Neuronal stem cell (in vitro differentiated cells): ENCODE measurements at regions not wholly inside any gene's neighbourhood (a gene's known extent, or its start where the extent isn't known, plus 50 kb on each side); places are given as distances from the start of the nearest gene placed in this dataset.

Source experiments
- DNase-seq: peaks from one replicate; pipeline ENCODE4 v3.0.0-alpha.2; 2013; ENCODE audit warnings: low spot score
- H2AFZ ChIP-seq: one replicate; pipeline ENCODE4 v1.6.1; 2013; ENCODE audit warnings: mild to moderate bottlenecking, low read length, inconsistent platforms
- H2AK5ac ChIP-seq: 2 replicates; pipeline ENCODE4 v1.6.1; 2013; ENCODE audit warnings: low read depth, mild to moderate bottlenecking, inconsistent platforms, low read length, moderate library complexity, mixed read lengths
- H2BK120ac ChIP-seq: 2 replicates; pipeline ENCODE4 v1.6.1; 2013; ENCODE audit warnings: low read depth, mild to moderate bottlenecking, inconsistent platforms, low read length, moderate library complexity, mixed read lengths
- H2BK12ac ChIP-seq: one replicate; pipeline ENCODE4 v1.6.1; 2013; ENCODE audit warnings: low read length, inconsistent platforms
- H2BK15ac ChIP-seq: 2 replicates; pipeline ENCODE4 v1.6.1; 2013; ENCODE audit warnings: mild to moderate bottlenecking, low read length, inconsistent platforms, mixed read lengths
- H2BK5ac ChIP-seq: one replicate; pipeline ENCODE4 v1.6.1; 2013; ENCODE audit warnings: inconsistent platforms, mild to moderate bottlenecking, low read length, moderate library complexity
- H3K14ac ChIP-seq: one replicate; pipeline ENCODE4 v1.6.1; 2013; ENCODE audit warnings: low read length, inconsistent platforms
- H3K18ac ChIP-seq: 2 replicates; pipeline ENCODE4 v1.6.1; 2013; ENCODE audit warnings: low read length, inconsistent platforms
- H3K23ac ChIP-seq: 2 replicates; pipeline ENCODE4 v1.6.1; 2013; ENCODE audit warnings: low read depth, mild to moderate bottlenecking, mixed read lengths, low read length, inconsistent platforms; ENCODE audit not compliant: poor library complexity
- H3K27ac ChIP-seq: replicated peaks from 3 replicates; pipeline ENCODE4 v1.5.1; 2013; ENCODE audit warnings: low read length, inconsistent platforms
- H3K27me3 ChIP-seq, 3 experiments: 2 replicates each; pipeline ENCODE4 v1.6.1; 2013; ENCODE audit warnings: low read length in 3 of 3, mild to moderate bottlenecking in 2 of 3, inconsistent platforms in 1 of 3, low read depth in 1 of 3, mixed read lengths in 1 of 3, moderate library complexity in 1 of 3; ENCODE audit not compliant: control insufficient read depth in 3 of 3, insufficient read depth in 3 of 3
- H3K36me3 ChIP-seq, 2 donors: replicated peaks in 1 of 2; 2 replicates each; pipeline ENCODE4 v1.6.1; 2013; ENCODE audit warnings: low read length in 2 of 2; ENCODE audit not compliant: control insufficient read depth in 2 of 2, insufficient read depth in 2 of 2
- H3K4ac ChIP-seq: 2 replicates; pipeline ENCODE4 v1.6.1; 2013; ENCODE audit warnings: inconsistent platforms, mild to moderate bottlenecking, low read length, moderate library complexity
- H3K4me1 ChIP-seq, 2 donors: 1 replicate in 1 of 2; 2 replicates in 1 of 2; pipeline ENCODE4 v1.6.1; 2013; ENCODE audit warnings: low read length in 2 of 2, low read depth in 1 of 2; ENCODE audit not compliant: control insufficient read depth in 2 of 2, insufficient read depth in 1 of 2
- H3K4me2 ChIP-seq: one replicate; pipeline ENCODE4 v1.6.1; 2013; ENCODE audit warnings: mild to moderate bottlenecking, low read length, inconsistent platforms; ENCODE audit not compliant: insufficient read depth, poor library complexity, severe bottlenecking
- H3K4me3 ChIP-seq, 2 donors: 2 replicates each; pipeline ENCODE4 v1.5.1; 2013; ENCODE audit warnings: low read length in 2 of 2, mild to moderate bottlenecking in 2 of 2, inconsistent platforms in 1 of 2, moderate library complexity in 1 of 2
- H3K79me1 ChIP-seq: one replicate; pipeline ENCODE4 v1.6.1; 2013; ENCODE audit warnings: low read depth, mild to moderate bottlenecking, inconsistent platforms, low read length, moderate library complexity
- H3K9ac ChIP-seq: one replicate; pipeline ENCODE4 v1.6.1; 2013; ENCODE audit warnings: mild to moderate bottlenecking, low read depth, low read length, inconsistent platforms; ENCODE audit not compliant: poor library complexity
- H3K9me3 ChIP-seq, 2 donors: replicated peaks in 1 of 2; 2 replicates each; pipeline versions ENCODE3 to v1.6.1; 2013; ENCODE audit warnings: low read length in 2 of 2, mild to moderate bottlenecking in 2 of 2, inconsistent platforms in 1 of 2, low read depth in 1 of 2, mixed read lengths in 1 of 2, moderate library complexity in 1 of 2; ENCODE audit not compliant: control insufficient read depth in 2 of 2, insufficient read depth in 1 of 2
- H4K8ac ChIP-seq: one replicate; pipeline ENCODE4 v1.6.1; 2013; ENCODE audit warnings: low read depth, mild to moderate bottlenecking, inconsistent platforms, low read length, moderate library complexity
- H4K91ac ChIP-seq: one replicate; pipeline ENCODE4 v1.6.1; 2013; ENCODE audit warnings: low read length, low read depth, mild to moderate bottlenecking, inconsistent platforms; ENCODE audit not compliant: poor library complexity
- WGBS, 2 donors: extraction: QIAGEN DNeasy Blood & Tissue Kit; methylation state at CpG; one replicate each; pipeline ENCODE4 v1.1.7; 2013; ENCODE audit warnings: missing lambda C conversion rate in 2 of 2, mixed read lengths in 1 of 2; ENCODE audit not compliant: insufficient read length in 2 of 2, insufficient replicate concordance in 1 of 2; ENCODE audit errors: extremely low coverage in 2 of 2; 5-methylcytosine and 5-hydroxymethylcytosine counted together

- H3K36me3 ChIP-seq = no peaks in the 10 kb centered on the region
Observed at GRCh38 chr12:88361493-88361892, 218.8 kb downstream of the KITLG start.

DNA sequence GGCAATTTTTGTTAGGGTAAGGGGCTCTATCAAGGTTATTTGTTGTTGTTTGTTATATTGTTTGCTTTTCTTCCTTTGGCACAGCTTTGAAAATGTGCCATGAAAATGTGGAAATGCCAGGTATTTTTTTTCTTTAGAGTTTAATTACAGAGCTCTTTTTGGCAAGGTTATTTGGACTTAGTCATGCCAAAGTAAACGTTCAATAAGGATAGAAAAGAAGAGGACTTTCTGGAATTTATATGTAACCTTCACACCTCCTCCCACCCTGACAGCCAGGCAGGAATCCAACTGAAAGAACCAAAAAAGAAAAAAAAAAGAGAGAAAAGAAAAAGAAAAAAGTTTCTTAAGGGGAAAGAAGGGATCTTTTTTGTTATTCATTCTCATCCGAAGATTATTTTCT is 217.8 kb downstream of the KITLG start:
- DNase-seq = no peak
- H2BK12ac ChIP-seq = no peak overlapping the region
- H2BK5ac ChIP-seq = no peak overlapping the region
- H3K79me1 ChIP-seq = no peaks in the 10 kb centered on the region
- H3K27ac ChIP-seq = no peak overlapping the region
- peak overlapping the region; percentile 28 for H2AFZ ChIP-seq
- no peak overlapping the region for H3K4me2 ChIP-seq
- H3K4me1 ChIP-seq = peaks cover 0 to 7% of the 10 kb centered on the region in 2 donors
- no peak overlapping the region for H2BK120ac ChIP-seq
- no peak overlapping the region for H3K4me3 ChIP-seq
- no CpG with 5 or more reads among the region's 2 CpGs for WGBS, 2 donors
- H4K91ac ChIP-seq = no peak overlapping the region
- H3K14ac ChIP-seq = no peak overlapping the region
- peaks cover 0 to 2% of the 10 kb centered on the region in 2 donors for H3K9me3 ChIP-seq
- H2AK5ac ChIP-seq = no peak overlapping the region
- no peak overlapping the region for H4K8ac ChIP-seq
- H3K4ac ChIP-seq = no peak overlapping the region
- no peak overlapping the region for H3K9ac ChIP-seq
- H3K27me3 ChIP-seq = no peaks in the 10 kb centered on the region
- H2BK15ac ChIP-seq = no peak overlapping the region
- no peaks in the 10 kb centered on the region for H3K36me3 ChIP-seq
- no peak overlapping the region for H3K23ac ChIP-seq
- H3K18ac ChIP-seq = no peak overlapping the region

More at GRCh38 chr12:88361493-88361892, 218.8 kb downstream of the KITLG start:
- Histone ChIP-seq H3K79me1 (peaks cover under 1% of the 10 kb centered on the region), H2BK5ac (no peak overlapping the region), H3K27ac (no peak overlapping the region), H3K4ac (no peak overlapping the region), H3K4me3 (no peak overlapping the region), H3K9ac (no peak overlapping the region), H3K9me3 (peaks cover 0 to 2% of the 10 kb centered on the region in 2 donors), H3K4me2 (no peak overlapping the region), H3K27me3 (no peaks in the 10 kb centered on the region), H2BK120ac (no peak overlapping the region), H2BK12ac (no peak overlapping the region), H3K23ac (no peak overlapping the region), H2AFZ (peak overlapping the region; percentile 60), H3K4me1 (peaks cover 0 to 7% of the 10 kb centered on the region in 2 donors), H4K91ac (no peak overlapping the region), H2AK5ac (no peak overlapping the region), H2BK15ac (no peak overlapping the region), H4K8ac (no peak overlapping the region), H3K18ac (no peak overlapping the region), H3K14ac (no peak overlapping the region)
- no peak for DNase-seq

DNA sequence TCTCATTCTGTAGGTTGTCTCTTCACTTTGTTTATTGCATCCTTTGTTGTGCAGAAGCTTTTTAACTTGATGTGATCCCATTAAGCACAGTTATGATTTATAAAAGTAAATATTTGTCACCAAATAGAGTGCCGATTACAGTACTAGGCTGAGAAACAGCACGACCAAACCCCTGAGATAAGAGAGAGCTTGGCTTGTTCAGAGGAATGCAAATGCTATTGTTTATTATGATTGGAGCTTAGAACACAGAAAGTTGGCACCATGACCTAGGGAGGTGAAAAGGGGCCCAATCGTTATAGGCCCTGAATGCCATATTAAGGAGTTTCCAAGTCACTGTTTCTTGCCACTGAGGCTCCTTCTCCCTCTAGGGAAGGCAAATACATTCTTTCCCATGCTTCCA is 214.9 kb downstream of the KITLG start:
- no peak overlapping the region for H3K14ac ChIP-seq
- H3K4me3 ChIP-seq = no peak overlapping the region
- H3K4me1 ChIP-seq = peaks cover 0 to 3% of the 10 kb centered on the region in 2 donors
- no peak overlapping the region for H3K9ac ChIP-seq
- no CpG with 5 or more reads among the region's 3 CpGs for WGBS, 2 donors
- no peak overlapping the region for H3K23ac ChIP-seq
- no peak overlapping the region for H2AK5ac ChIP-seq
- H3K27ac ChIP-seq = no peak overlapping the region
- no peak overlapping the region for H2BK12ac ChIP-seq
- no peaks in the 10 kb centered on the region for H3K27me3 ChIP-seq
- no peak overlapping the region for H3K18ac ChIP-seq
- H2BK15ac ChIP-seq = no peak overlapping the region
- H3K4me2 ChIP-seq = no peak overlapping the region
- no peak overlapping the region for H2BK5ac ChIP-seq
- no peak for DNase-seq
- H4K91ac ChIP-seq = no peak overlapping the region
- H3K79me1 ChIP-seq = no peaks in the 10 kb centered on the region
- no peaks in the 10 kb centered on the region for H3K9me3 ChIP-seq
- H3K4ac ChIP-seq = no peak overlapping the region
- no peak overlapping the region for H2AFZ ChIP-seq
- no peak overlapping the region for H4K8ac ChIP-seq
- H2BK120ac ChIP-seq = no peak overlapping the region
- H3K36me3 ChIP-seq = no peaks in the 10 kb centered on the region

- Histone ChIP-seq H3K79me1 (no peaks in the 10 kb centered on the region), H2BK12ac (no peak overlapping the region), H2AK5ac (no peak overlapping the region), H3K9ac (no peak overlapping the region), H3K4me1 (no peaks in the 10 kb centered on the region), H2BK120ac (no peak overlapping the region), H3K23ac (no peak overlapping the region), H4K91ac (no peak overlapping the region), H3K18ac (no peak overlapping the region), H3K14ac (no peak overlapping the region), H4K8ac (no peak overlapping the region), H3K27me3 (no peaks in the 10 kb centered on the region), H2BK5ac (no peak overlapping the region), H3K27ac (no peak overlapping the region), H3K4me2 (no peak overlapping the region), H3K9me3 (no peaks in the 10 kb centered on the region), H2BK15ac (no peak overlapping the region), H3K36me3 (no peaks in the 10 kb centered on the region), H3K4ac (no peak overlapping the region), H3K4me3 (no peak overlapping the region), H2AFZ (no peak overlapping the region)
- no CpG with 5 or more reads among the region's 4 CpGs for WGBS, 2 donors
- DNase-seq = no peak
Observed at GRCh38 chr12:88366101-88366500, 214.2 kb downstream of the KITLG start.
